GM12878 (cell line): ENCODE measurements at regions not wholly inside any gene's neighbourhood (a gene's known extent, or its start where the extent isn't known, plus 50 kb on each side); places are given as distances from the start of the nearest gene placed in this dataset.

Source experiments
- ATF3 ChIP-seq: IDR thresholded peaks from 2 replicates; pipeline ENCODE4 v1.6.1; 2011; ENCODE audit warnings: low read depth, mild to moderate bottlenecking, low read length, moderate library complexity, borderline replicate concordance; ENCODE audit errors: extremely low read depth
- CHD4 ChIP-seq: fragments of 200-600 bp; sonication (generic); IDR thresholded peaks from 2 replicates; pipeline ENCODE4 v1.6.1; 2016; ENCODE audit warnings: mild to moderate bottlenecking
- CUX1 ChIP-seq: IDR thresholded peaks from 2 replicates; pipeline ENCODE4 v1.6.1; 2012; ENCODE audit warnings: improper control_type of control experiment, low read depth, low read length; ENCODE audit not compliant: insufficient replicate concordance
- DPF2 ChIP-seq: fragments of 450-650 bp; IDR thresholded peaks from 2 replicates; pipeline ENCODE4 v1.6.1; 2017; ENCODE audit warnings: mild to moderate bottlenecking
- EGR1 ChIP-seq, 2 experiments: IDR thresholded peaks; 1 replicate in 1 of 2; 2 replicates in 1 of 2; pipeline ENCODE4 v1.6.1; 2011 to 2012; ENCODE audit warnings: low read depth in 2 of 2, low read length in 2 of 2, borderline replicate concordance in 1 of 2, mild to moderate bottlenecking in 1 of 2, moderate library complexity in 1 of 2
- EZH2 ChIP-seq: IDR thresholded peaks from 2 replicates; pipeline ENCODE4 v1.6.1; 2012; ENCODE audit warnings: low read depth, mild to moderate bottlenecking, control low read depth, inconsistent platforms, low read length, borderline replicate concordance; ENCODE audit not compliant: control insufficient read depth
- GATAD2B ChIP-seq: fragments of 450-650 bp; conservative IDR thresholded peaks from 2 replicates; pipeline ENCODE4 v1.6.1; 2017; ENCODE audit warnings: low read depth, mild to moderate bottlenecking, moderate library complexity
- HCFC1 ChIP-seq: fragments of 150-350 bp; IDR thresholded peaks from 2 replicates; pipeline ENCODE4 v1.6.1; 2014; ENCODE audit warnings: low read length
- HDAC2 ChIP-seq: fragments of 200-600 bp; sonication (generic); IDR thresholded peaks from 2 replicates; pipeline ENCODE4 v1.6.1; 2017
- IRF4 ChIP-seq: IDR thresholded peaks from 2 replicates; pipeline ENCODE4 v1.6.1; 2011; ENCODE audit warnings: low read depth, low read length
- JUNB ChIP-seq: IDR thresholded peaks from 2 replicates; pipeline ENCODE4 v1.6.1; 2016; ENCODE audit warnings: antibody characterized with exemption, mild to moderate bottlenecking
- NBN ChIP-seq: fragments of 450-650 bp; IDR thresholded peaks from 2 replicates; pipeline ENCODE4 v1.6.1; 2016
- NR2C1 ChIP-seq: fragments of 450-650 bp; IDR thresholded peaks from 2 replicates; pipeline ENCODE4 v1.6.1; 2017; ENCODE audit warnings: antibody characterized with exemption, mild to moderate bottlenecking, moderate library complexity
- NR2C2 ChIP-seq: IDR thresholded peaks from 2 replicates; pipeline ENCODE4 v1.6.1; 2011; ENCODE audit warnings: borderline replicate concordance, low read depth; ENCODE audit not compliant: control insufficient read depth, insufficient read length
- RB1 ChIP-seq: fragments of 450-650 bp; formaldehyde crosslinking; IDR thresholded peaks from 2 replicates; pipeline ENCODE4 v1.6.1; 2017; ENCODE audit warnings: mild to moderate bottlenecking, borderline replicate concordance
- SPI1 ChIP-seq: IDR thresholded peaks from 2 replicates; pipeline ENCODE4 v1.6.1; 2011; ENCODE audit warnings: low read depth, mild to moderate bottlenecking, low read length, moderate library complexity, borderline replicate concordance; ENCODE audit not compliant: insufficient read depth
- TCF7 ChIP-seq: IDR thresholded peaks from 2 replicates; pipeline ENCODE4 v1.6.1; 2014; ENCODE audit warnings: antibody characterized with exemption, borderline replicate concordance
- USF1 ChIP-seq: IDR thresholded peaks from 2 replicates; pipeline ENCODE4 v1.6.1; 2011; ENCODE audit warnings: borderline replicate concordance, low read depth, mild to moderate bottlenecking, moderate library complexity, mixed read lengths, low read length; ENCODE audit not compliant: insufficient read depth; ENCODE audit errors: extremely low read length
- YBX1 ChIP-seq: fragments of 450-650 bp; IDR thresholded peaks from 2 replicates; pipeline ENCODE4 v1.6.1; 2016; ENCODE audit warnings: antibody characterized with exemption
- ZBTB4 ChIP-seq: fragments of 450-650 bp; formaldehyde crosslinking; IDR thresholded peaks from 2 replicates; pipeline ENCODE4 v1.4.0; 2022; ENCODE audit warnings: mild to moderate bottlenecking, moderate library complexity
- TF ChIP-seq, protein P1 (sequence below): IDR thresholded peaks from 2 replicates; pipeline ENCODE4 v1.6.1; 2012; ENCODE audit warnings: low read depth, low read length, improper control_type of control experiment

DNA sequence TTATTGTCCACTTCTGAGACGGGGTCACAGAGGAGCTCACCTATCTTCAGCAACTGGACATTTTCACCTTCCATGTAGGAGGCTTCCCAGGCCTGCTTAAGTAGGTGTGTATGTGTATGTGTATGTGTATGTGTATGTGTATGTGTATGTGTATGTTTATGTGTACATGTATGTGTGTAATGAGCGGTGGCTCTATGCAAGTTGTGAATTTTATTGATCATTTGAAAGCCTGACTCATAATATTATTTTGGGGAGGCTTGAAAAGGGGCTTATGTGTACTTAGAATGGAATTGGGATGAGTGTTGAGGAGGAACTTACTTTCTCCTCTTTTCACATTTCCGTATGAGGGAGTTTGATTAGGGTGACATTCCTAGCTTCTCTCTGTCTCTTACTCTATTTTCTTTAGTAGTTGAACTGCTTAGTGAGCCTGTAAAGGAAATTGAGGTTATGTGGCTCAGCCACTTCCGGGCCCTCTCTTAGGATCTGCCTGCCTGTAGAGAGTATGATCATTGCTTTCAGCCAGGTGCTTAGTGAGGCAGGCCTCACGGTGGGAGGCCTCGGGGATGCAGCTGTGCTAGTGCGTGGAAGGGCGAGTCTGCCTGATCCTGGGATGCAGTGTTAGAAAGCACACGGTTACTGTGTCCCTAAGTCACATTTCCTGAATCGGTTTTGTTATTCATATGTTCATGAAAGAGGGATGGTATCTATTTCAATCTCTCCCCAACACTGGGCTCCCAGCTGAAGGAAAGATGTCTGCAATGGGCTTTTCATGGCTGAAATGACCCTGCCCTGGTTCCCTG is 61.0 kb downstream of the IER5 start (continued):
- no peak for TF ChIP-seq EGR1 (IDR thresholded peaks at IDR 0.05; ENCODE audit: borderline replicate concordance in 1 of 2, low read depth in 2 of 2, low read length in 2 of 2)
- no peak for TF ChIP-seq RB1
- TF ChIP-seq ATF3, result no peak
- TF ChIP-seq EZH2, result no peak
- TF ChIP-seq CHD4, result no peak
- no peak for TF ChIP-seq ZBTB4
- 0 out of 2 replicates have a peak, but pooled peaks have one; percentile 27 for TF ChIP-seq IRF4
- TF ChIP-seq CUX1, result no peak
- no peak for TF ChIP-seq USF1
- TF ChIP-seq, protein P1, sequence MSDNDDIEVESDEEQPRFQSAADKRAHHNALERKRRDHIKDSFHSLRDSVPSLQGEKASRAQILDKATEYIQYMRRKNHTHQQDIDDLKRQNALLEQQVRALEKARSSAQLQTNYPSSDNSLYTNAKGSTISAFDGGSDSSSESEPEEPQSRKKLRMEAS, result no peak
- no peak for TF ChIP-seq YBX1
- TF ChIP-seq HDAC2, result no peak
- TF ChIP-seq NR2C2, result no peak
- TF ChIP-seq JUNB, result no peak
- TF ChIP-seq TCF7, result no peak
- no peak; the same call in 1 of the 2 replicates for TF ChIP-seq GATAD2B
- no peak for TF ChIP-seq NR2C1
- no peak for TF ChIP-seq SPI1
- TF ChIP-seq DPF2, result peak; percentile 47
- TF ChIP-seq HCFC1, result no peak
- TF ChIP-seq NBN, result no peak
